Prostate gland (tissue), 2 donors: ENCODE measurements at regions not wholly inside any gene's neighbourhood (a gene's known extent, or its start where the extent isn't known, plus 50 kb on each side); places are given as distances from the start of the nearest gene placed in this dataset.

Experiments used
- CTCF ChIP-seq, 4 experiments: fragments of 200-600 bp in 2 of 4; fragments of 450-650 bp in 2 of 4; sonication (generic) in 2 of 4; IDR thresholded peaks; 1 replicate in 3 of 4; 2 replicates in 1 of 4; pipeline ENCODE4 v1.5.1; 2016 to 2019; ENCODE audit warnings: antibody characterized with exemption in 4 of 4, mild to moderate bottlenecking in 2 of 4, moderate library complexity in 2 of 4
- POLR2AphosphoS5 ChIP-seq: sonication (generic); formaldehyde crosslinking; IDR thresholded peaks from one replicate; pipeline ENCODE4 v1.6.1; 2017; ENCODE audit warnings: antibody characterized with exemption

GRCh38 chr1:214111796-214112195 is 124.0 kb downstream of the PROX1 start:
- TF ChIP-seq CTCF (IDR thresholded peaks at IDR 0.05): no peak
- TF ChIP-seq POLR2AphosphoS5: no peak
